Common myeloid progenitor, CD34-positive (primary cell): ENCODE measurements at regions not wholly inside any gene's neighbourhood (a gene's known extent, or its start where the extent isn't known, plus 50 kb on each side); places are given as distances from the start of the nearest gene placed in this dataset.

Experiments used
- CTCF ChIA-PET: fragments of 350-600 bp; sonication (Branson Sonifier 250); formaldehyde crosslinking; loops from one replicate; lab custom pipeline; 2021; ENCODE audit warnings: antibody characterized with exemption; lab: Charles Lee
- POLR2A ChIA-PET: fragments of 350-600 bp; sonication (Branson Sonifier 250); formaldehyde crosslinking; loops from one replicate; lab custom pipeline; 2021; ENCODE audit warnings: antibody characterized with exemption; lab: Charles Lee
- DNase-seq, 3 donors: peaks; one replicate each; pipeline versions ENCODE4 v3.0.0 to v3.0.0-alpha.2; 2013
- H3K27ac ChIP-seq, 2 experiments: 1 replicate in 1 of 2; 2 replicates in 1 of 2; pipeline ENCODE4 v1.7.0; 2013; ENCODE audit warnings: inconsistent platforms in 2 of 2, low read length in 2 of 2, mild to moderate bottlenecking in 2 of 2, low read depth in 1 of 2, moderate library complexity in 1 of 2; ENCODE audit not compliant: severe bottlenecking in 2 of 2, insufficient read depth in 1 of 2, poor library complexity in 1 of 2
- H3K27me3 ChIP-seq, 5 experiments: replicated peaks in 2 of 5; 1 replicate in 3 of 5; 2 replicates in 2 of 5; pipeline versions ENCODE4 v1.6.1 to v1.7.0; 2013; ENCODE audit warnings: low read length in 4 of 5, mild to moderate bottlenecking in 2 of 5, moderate library complexity in 2 of 5, inconsistent platforms in 1 of 5; ENCODE audit not compliant: insufficient read depth in 5 of 5, control insufficient read depth in 4 of 5
- H3K36me3 ChIP-seq, 4 experiments: 1 replicate in 2 of 4; 2 replicates in 2 of 4; pipeline versions ENCODE4 v1.6.1 to v1.7.0; 2013; ENCODE audit warnings: low read length in 3 of 4, control low read depth in 1 of 4, mild to moderate bottlenecking in 1 of 4; ENCODE audit not compliant: control insufficient read depth in 4 of 4, insufficient read depth in 4 of 4
- H3K4me1 ChIP-seq, 4 experiments: 1 replicate in 3 of 4; 2 replicates in 1 of 4; pipeline versions ENCODE4 v1.6.1 to v1.7.1; 2013; ENCODE audit warnings: low read length in 3 of 4, mild to moderate bottlenecking in 3 of 4, control low read depth in 1 of 4, inconsistent platforms in 1 of 4, moderate library complexity in 1 of 4; ENCODE audit not compliant: control insufficient read depth in 4 of 4, insufficient read depth in 4 of 4; ENCODE audit errors: control extremely low read depth in 1 of 4
- H3K4me3 ChIP-seq, 7 experiments: 1 replicate in 4 of 7; 2 replicates in 3 of 7; pipeline versions ENCODE4 v1.5.1 to v1.7.0; 2013; ENCODE audit warnings: mild to moderate bottlenecking in 7 of 7, low read length in 6 of 7, moderate library complexity in 6 of 7, inconsistent platforms in 2 of 7, low read depth in 2 of 7, control low read depth in 1 of 7; ENCODE audit not compliant: insufficient read depth in 4 of 7, control insufficient read depth in 1 of 7; ENCODE audit errors: extremely low read depth in 1 of 7
- H3K9me3 ChIP-seq, 5 experiments: 1 replicate in 4 of 5; 2 replicates in 1 of 5; pipeline versions ENCODE4 v1.6.1 to v1.7.1; 2013; ENCODE audit warnings: low read length in 4 of 5, mild to moderate bottlenecking in 2 of 5, inconsistent platforms in 1 of 5, low read depth in 1 of 5, moderate library complexity in 1 of 5; ENCODE audit not compliant: control insufficient read depth in 4 of 5, insufficient read depth in 2 of 5; ENCODE audit errors: control extremely low read depth in 1 of 5
- WGBS: methylation state at CpG from one replicate; pipeline ENCODE4 v1.1.5; 2013; ENCODE audit not compliant: insufficient coverage; 5-methylcytosine and 5-hydroxymethylcytosine counted together

DNA sequence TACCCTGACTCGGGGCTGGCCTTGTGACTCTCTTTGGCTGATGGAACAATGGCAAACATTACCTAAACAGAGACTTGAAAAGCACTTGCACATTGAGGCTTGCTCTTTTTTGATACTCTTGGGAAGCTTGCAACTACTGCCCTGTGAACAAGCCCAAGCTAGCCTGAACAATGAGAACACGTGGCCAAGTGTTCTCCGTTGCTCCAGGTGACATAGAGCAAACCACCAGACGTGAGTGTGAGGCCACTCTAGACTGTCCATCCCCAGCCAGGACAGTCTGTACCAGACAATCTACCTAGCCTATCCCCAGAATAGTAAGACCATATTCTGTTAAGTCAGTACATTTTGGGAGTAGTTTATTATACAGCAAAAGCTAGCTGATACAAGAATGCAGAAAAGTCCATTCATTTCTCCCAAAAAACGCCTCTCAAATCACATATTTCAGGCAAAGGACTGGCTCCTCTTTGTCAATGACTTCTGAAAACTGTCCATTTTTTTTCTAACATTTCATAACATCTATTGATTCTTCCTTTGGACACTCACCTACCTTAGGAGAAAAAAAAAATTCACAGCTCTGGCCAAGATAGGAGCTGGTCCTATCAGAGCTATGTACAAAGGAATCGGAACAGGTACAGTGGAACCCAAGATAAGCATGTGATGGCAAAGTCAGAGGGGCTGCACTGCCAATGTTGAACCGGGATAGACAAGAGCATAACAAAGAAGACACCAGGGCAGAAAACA, 142.1 kb upstream of the PKDCC start:
- no peak for DNase-seq
- Histone ChIP-seq H3K4me1 (no peaks in the 10 kb centered on the region), H3K27ac (no peak overlapping the region), H3K36me3 (no peaks in the 10 kb centered on the region), H3K9me3 (no peaks in the 10 kb centered on the region), H3K4me3 (no peak overlapping the region), H3K27me3 (peaks cover 0 to 3% (median 2%) of the 10 kb centered on the region in 5 experiments)
- ChIA-PET CTCF (interaction anchor here (0.5 kb wide), 1 partner anchor 236 kb away, joined by 3 read pairs; no protein-coding TSS in a partner anchor), POLR2A (no interaction called here)
- 86% methylated on average over 7 of the region's 7 CpGs for WGBS

DNA sequence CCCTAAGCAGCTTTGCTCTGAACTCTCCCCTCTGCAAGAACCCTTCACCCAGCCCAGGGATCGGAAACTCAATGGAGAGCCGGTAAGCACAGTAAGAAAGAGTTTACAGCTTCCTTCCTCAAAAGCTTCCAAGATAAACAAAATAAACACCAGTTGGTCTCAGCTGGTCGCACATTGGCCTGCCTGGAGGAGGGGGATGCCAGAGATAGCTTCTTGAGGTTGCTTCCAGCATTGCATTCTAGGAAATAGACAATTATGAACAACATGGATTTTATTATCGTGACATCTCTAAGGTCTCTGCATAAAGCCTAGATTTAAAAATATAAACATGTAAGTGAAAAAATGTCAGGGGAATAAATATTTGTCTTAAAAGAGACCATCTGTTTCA, 141.5 kb upstream of the PKDCC start:
- no peak overlapping the region for H3K4me3 ChIP-seq
- H3K27ac ChIP-seq, result no peak overlapping the region
- DNase-seq, result no peak
- H3K36me3 ChIP-seq, result no peaks in the 10 kb centered on the region
- 71% methylated on average over 1 of the region's 4 CpGs for WGBS
- no peaks in the 10 kb centered on the region for H3K9me3 ChIP-seq
- POLR2A ChIA-PET, result no interaction called here
- CTCF ChIA-PET, result no interaction called here
- peaks cover 0 to 3% (median 2%) of the 10 kb centered on the region in 5 experiments for H3K27me3 ChIP-seq
- no peaks in the 10 kb centered on the region for H3K4me1 ChIP-seq

GRCh38 chr2:41907141-41907540, 140.7 kb upstream of the PKDCC start:
- Histone ChIP-seq H3K4me3 (no peak overlapping the region), H3K27ac (no peak overlapping the region), H3K4me1 (no peaks in the 10 kb centered on the region), H3K9me3 (no peaks in the 10 kb centered on the region), H3K27me3 (peaks cover 0 to 3% (median 2%) of the 10 kb centered on the region in 5 experiments), H3K36me3 (no peaks in the 10 kb centered on the region)
- 100% methylated on average over 6 of the region's 6 CpGs for WGBS
- ChIA-PET CTCF (interaction anchor here (0.9 kb wide), 1 partner anchor 129 kb away, joined by 3 read pairs; no protein-coding TSS in a partner anchor), POLR2A (no interaction called here)
- DNase-seq, result no peak

- POLR2A ChIA-PET, result no interaction called here
- Histone ChIP-seq H3K4me1 (no peaks in the 10 kb centered on the region), H3K4me3 (no peak overlapping the region), H3K36me3 (no peaks in the 10 kb centered on the region), H3K27me3 (peaks cover 0 to 3% (median 2%) of the 10 kb centered on the region in 5 experiments), H3K9me3 (no peaks in the 10 kb centered on the region), H3K27ac (no peak overlapping the region)
- 96% methylated on average over 4 of the region's 4 CpGs for WGBS
- CTCF ChIA-PET, result no interaction called here
- no peak for DNase-seq
Measured at GRCh38 chr2:41907771-41908207, 140.0 kb upstream of the PKDCC start.

DNA sequence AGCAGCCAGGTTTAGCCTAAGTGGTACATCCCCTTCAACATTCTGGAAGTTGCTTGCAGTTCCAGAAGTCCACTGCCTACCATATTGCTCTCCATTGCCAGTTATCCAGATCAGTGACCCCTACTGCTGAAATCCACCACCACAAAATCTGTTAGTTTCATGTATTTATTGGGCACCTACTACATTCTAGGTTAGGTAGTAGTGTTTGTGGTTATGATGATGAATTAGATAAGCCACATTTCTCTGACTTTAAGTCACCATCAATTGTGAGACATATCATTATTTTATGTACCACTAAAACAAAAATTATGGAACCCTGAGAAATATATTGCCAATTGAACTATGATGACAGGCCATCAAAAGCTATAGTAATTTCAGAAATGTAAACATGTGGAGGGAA, 139.5 kb upstream of the PKDCC start:
- Histone ChIP-seq H3K27ac (no peak overlapping the region), H3K36me3 (no peaks in the 10 kb centered on the region), H3K27me3 (peaks cover 0 to 3% (median 0%) of the 10 kb centered on the region in 5 experiments), H3K4me1 (no peaks in the 10 kb centered on the region), H3K9me3 (no peaks in the 10 kb centered on the region), H3K4me3 (no peak overlapping the region)
- CTCF ChIA-PET, result no interaction called here
- POLR2A ChIA-PET, result no interaction called here
- no peak for DNase-seq

- POLR2A ChIA-PET, result no interaction called here
- CTCF ChIA-PET, result no interaction called here
- Histone ChIP-seq H3K4me3 (no peak overlapping the region), H3K9me3 (no peaks in the 10 kb centered on the region), H3K27me3 (peaks cover 0 to 3% (median 0%) of the 10 kb centered on the region in 5 experiments), H3K36me3 (no peaks in the 10 kb centered on the region), H3K27ac (no peak overlapping the region), H3K4me1 (no peaks in the 10 kb centered on the region)
- WGBS, result no CpG with 5 or more reads among the region's 4 CpGs
- DNase-seq, result no peak
Measured at GRCh38 chr2:41909584-41909983, 138.2 kb upstream of the PKDCC start.

DNA sequence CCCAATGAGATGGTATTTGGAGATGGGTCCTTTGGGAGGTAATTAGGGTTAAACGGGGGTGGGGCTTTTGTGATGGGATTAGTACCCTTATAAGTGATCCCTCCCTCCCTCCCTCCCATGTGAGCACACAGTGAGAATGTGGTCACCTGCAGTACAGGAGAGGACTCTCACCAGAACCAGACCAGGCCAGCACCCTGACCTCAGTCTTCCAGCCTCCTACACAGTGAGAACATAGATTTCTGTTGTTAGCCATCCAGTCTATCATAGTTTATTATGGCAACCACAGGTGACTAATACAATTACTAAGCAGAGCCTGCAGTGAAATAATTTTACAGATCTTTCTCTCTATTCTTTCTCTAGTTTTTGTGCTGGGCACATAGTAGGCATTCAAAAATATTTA, 137.7 kb upstream of the PKDCC start:
- no peak for DNase-seq
- Histone ChIP-seq H3K36me3 (no peaks in the 10 kb centered on the region), H3K27me3 (peaks cover 0 to 3% (median 0%) of the 10 kb centered on the region in 5 experiments), H3K4me3 (no peak overlapping the region), H3K4me1 (no peaks in the 10 kb centered on the region), H3K27ac (no peak overlapping the region), H3K9me3 (no peaks in the 10 kb centered on the region)
- no CpG with 5 or more reads among the region's 1 CpG for WGBS
- ChIA-PET CTCF (no interaction called here), POLR2A (no interaction called here)
